Liver (tissue), 3 donors: ENCODE measurements at regions not wholly inside any gene's neighbourhood (a gene's known extent, or its start where the extent isn't known, plus 50 kb on each side); places are given as distances from the start of the nearest gene placed in this dataset.

Experiments
- ATF3 ChIP-seq: IDR thresholded peaks from 2 replicates; pipeline ENCODE4 v1.6.1; 2016; ENCODE audit warnings: antibody characterized with exemption
- CTCF ChIP-seq: fragments of 150-350 bp; IDR thresholded peaks from 2 replicates; pipeline ENCODE4 v1.5.1; 2017; ENCODE audit warnings: improper control_type of control experiment, low read depth, low read length; ENCODE audit not compliant: missing input control
- GABPA ChIP-seq, 2 donors: IDR thresholded peaks in 1 of 2; conservative IDR thresholded peaks in 1 of 2; 2 replicates each; pipeline ENCODE4 v1.6.1; 2016; ENCODE audit warnings: antibody characterized with exemption in 2 of 2, mild to moderate bottlenecking in 1 of 2, moderate library complexity in 1 of 2
- MAX ChIP-seq: IDR thresholded peaks from 2 replicates; pipeline ENCODE4 v1.6.1; 2016; ENCODE audit warnings: antibody characterized with exemption
- NR2F2 ChIP-seq: IDR thresholded peaks from 2 replicates; pipeline ENCODE4 v1.6.1; 2016; ENCODE audit warnings: antibody characterized with exemption
- RAD21 ChIP-seq, 2 donors: IDR thresholded peaks; 2 replicates each; pipeline ENCODE4 v1.6.1; 2016; ENCODE audit warnings: antibody characterized with exemption in 2 of 2, mild to moderate bottlenecking in 2 of 2
- RXRA ChIP-seq, 2 donors: IDR thresholded peaks; 2 replicates each; pipeline ENCODE4 v1.6.1; 2017 to 2018; ENCODE audit warnings: antibody characterized with exemption in 2 of 2, mild to moderate bottlenecking in 1 of 2
- SP1 ChIP-seq: IDR thresholded peaks from 2 replicates; pipeline ENCODE4 v1.6.1; 2018; ENCODE audit warnings: antibody characterized with exemption, mild to moderate bottlenecking
- TAF1 ChIP-seq: conservative IDR thresholded peaks from 2 replicates; pipeline ENCODE4 v1.6.1; 2016; ENCODE audit warnings: antibody characterized with exemption, mild to moderate bottlenecking
- YY1 ChIP-seq: IDR thresholded peaks from 2 replicates; pipeline ENCODE4 v1.6.1; 2016; ENCODE audit warnings: antibody characterized with exemption, mild to moderate bottlenecking
- ZBTB33 ChIP-seq: IDR thresholded peaks from 2 replicates; pipeline ENCODE4 v1.6.1; 2016; ENCODE audit warnings: antibody characterized with exemption
- TF ChIP-seq, protein P1 (sequence below): IDR thresholded peaks from 2 replicates; pipeline ENCODE4 v1.6.1; 2016; ENCODE audit warnings: antibody characterized with exemption, mild to moderate bottlenecking
- donor health status: healthy.
- donor health status: healthy.

DNA sequence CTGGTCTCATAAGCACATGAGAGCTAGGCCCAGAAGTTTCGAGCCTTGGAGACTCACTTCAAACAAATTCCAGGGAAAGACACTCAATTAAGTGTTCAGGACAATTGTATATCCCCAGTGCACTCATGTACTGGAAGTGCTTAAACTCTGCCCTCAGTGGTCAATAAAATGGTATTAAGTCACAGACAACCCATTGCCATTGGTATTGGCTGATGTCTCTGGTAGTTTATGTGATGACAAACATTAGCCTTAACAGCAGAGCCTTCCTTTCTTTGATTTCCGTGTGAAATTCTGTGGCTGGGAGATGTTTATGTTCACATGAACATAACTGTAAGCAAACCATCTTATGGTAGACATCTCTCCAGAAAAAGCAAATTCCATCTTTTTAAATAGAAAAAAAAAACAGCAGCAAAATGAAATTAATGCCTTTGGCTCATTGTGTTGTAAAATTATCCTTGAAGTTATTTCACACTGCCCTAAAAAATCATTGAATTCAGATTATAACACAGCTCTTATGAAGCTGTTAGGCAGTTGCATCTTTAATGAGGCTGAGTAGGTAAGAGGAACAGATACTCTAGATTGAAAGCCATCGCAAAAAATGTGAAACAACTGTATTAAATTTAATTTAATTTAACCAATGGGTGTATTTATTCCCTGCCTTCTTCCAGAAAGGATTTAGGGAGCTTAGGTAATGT, 216.2 kb upstream of the PLEKHG7 start:
- TF ChIP-seq CTCF (no peak), RAD21 (IDR thresholded peaks at IDR 0.05) (no peak), ATF3 (no peak), YY1 (no peak), GABPA (IDR thresholded peaks at IDR 0.05 in 1 of 2, conservative IDR thresholded peaks at IDR 0.05 in 1 of 2) (no peak), SP1 (no peak), MAX (no peak), NR2F2 (no peak), ZBTB33 (no peak), RXRA (IDR thresholded peaks at IDR 0.05) (no peak), TAF1 (no peak)
- TF ChIP-seq, protein P1, sequence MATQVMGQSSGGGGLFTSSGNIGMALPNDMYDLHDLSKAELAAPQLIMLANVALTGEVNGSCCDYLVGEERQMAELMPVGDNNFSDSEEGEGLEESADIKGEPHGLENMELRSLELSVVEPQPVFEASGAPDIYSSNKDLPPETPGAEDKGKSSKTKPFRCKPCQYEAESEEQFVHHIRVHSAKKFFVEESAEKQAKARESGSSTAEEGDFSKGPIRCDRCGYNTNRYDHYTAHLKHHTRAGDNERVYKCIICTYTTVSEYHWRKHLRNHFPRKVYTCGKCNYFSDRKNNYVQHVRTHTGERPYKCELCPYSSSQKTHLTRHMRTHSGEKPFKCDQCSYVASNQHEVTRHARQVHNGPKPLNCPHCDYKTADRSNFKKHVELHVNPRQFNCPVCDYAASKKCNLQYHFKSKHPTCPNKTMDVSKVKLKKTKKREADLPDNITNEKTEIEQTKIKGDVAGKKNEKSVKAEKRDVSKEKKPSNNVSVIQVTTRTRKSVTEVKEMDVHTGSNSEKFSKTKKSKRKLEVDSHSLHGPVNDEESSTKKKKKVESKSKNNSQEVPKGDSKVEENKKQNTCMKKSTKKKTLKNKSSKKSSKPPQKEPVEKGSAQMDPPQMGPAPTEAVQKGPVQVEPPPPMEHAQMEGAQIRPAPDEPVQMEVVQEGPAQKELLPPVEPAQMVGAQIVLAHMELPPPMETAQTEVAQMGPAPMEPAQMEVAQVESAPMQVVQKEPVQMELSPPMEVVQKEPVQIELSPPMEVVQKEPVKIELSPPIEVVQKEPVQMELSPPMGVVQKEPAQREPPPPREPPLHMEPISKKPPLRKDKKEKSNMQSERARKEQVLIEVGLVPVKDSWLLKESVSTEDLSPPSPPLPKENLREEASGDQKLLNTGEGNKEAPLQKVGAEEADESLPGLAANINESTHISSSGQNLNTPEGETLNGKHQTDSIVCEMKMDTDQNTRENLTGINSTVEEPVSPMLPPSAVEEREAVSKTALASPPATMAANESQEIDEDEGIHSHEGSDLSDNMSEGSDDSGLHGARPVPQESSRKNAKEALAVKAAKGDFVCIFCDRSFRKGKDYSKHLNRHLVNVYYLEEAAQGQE: no peak
